ENCODE measurements at regions not wholly inside any gene's neighbourhood (a gene's known extent, or its start where the extent isn't known, plus 50 kb on each side); places are given as distances from the start of the nearest gene placed in this dataset.

GRCh38 chr4:147104768-147105167, 159.1 kb upstream of the TTC29 start:
- Histone ChIP-seq H3K9me3 (ENCODE audit: control insufficient read depth, insufficient read depth, low read length) (no peaks in the 10 kb centered on the region), H3K36me3 (ENCODE audit: control insufficient read depth, low read length) (no peaks in the 10 kb centered on the region), H4K20me1 (ENCODE audit: control insufficient read depth, insufficient read depth, low read depth, low read length) (no peaks in the 10 kb centered on the region), H3K4me1 (ENCODE audit: control insufficient read depth, low read length) (no peaks in the 10 kb centered on the region), H3K27ac (ENCODE audit: low read depth, low read length) (no peak overlapping the region), H3K9me2 (replicated peaks; ENCODE audit: control insufficient read depth, low read length) (no peaks in the 10 kb centered on the region), H3K4me3 (ENCODE audit: low read length) (no peak overlapping the region), H3K79me2 (ENCODE audit: control insufficient read depth, low read length) (no peaks in the 10 kb centered on the region), H3K27me3 (ENCODE audit: control insufficient read depth, low read length) (peaks cover 2% of the 10 kb centered on the region; the same call in 1 of the 2 replicates), H3K4me2 (ENCODE audit: low read length) (no peak overlapping the region), H3F3A (ENCODE audit: control insufficient read depth, insufficient read depth) (no peaks in the 10 kb centered on the region)
- TF ChIP-seq CTCF (IDR thresholded peaks at IDR 0.05; ENCODE audit: low read depth, low read length, poor library complexity, severe bottlenecking), result no peak
- TF ChIP-seq EZH2phosphoT487 (IDR thresholded peaks at IDR 0.05; ENCODE audit: borderline replicate concordance, low read length), result no peak

- TF ChIP-seq EZH2phosphoT487 (IDR thresholded peaks at IDR 0.05; ENCODE audit: borderline replicate concordance, low read length) (no peak), CTCF (IDR thresholded peaks at IDR 0.05; ENCODE audit: low read depth, low read length, poor library complexity, severe bottlenecking) (no peak)
- Histone ChIP-seq H3K4me2 (ENCODE audit: low read length) (no peak overlapping the region), H3K27me3 (ENCODE audit: control insufficient read depth, low read length) (no peaks in the 10 kb centered on the region), H3K4me1 (ENCODE audit: control insufficient read depth, low read length) (no peaks in the 10 kb centered on the region), H3K9me2 (replicated peaks; ENCODE audit: control insufficient read depth, low read length) (no peaks in the 10 kb centered on the region), H3K79me2 (ENCODE audit: control insufficient read depth, low read length) (no peaks in the 10 kb centered on the region), H3K4me3 (ENCODE audit: low read length) (no peak overlapping the region), H3F3A (ENCODE audit: control insufficient read depth, insufficient read depth) (no peaks in the 10 kb centered on the region), H3K27ac (ENCODE audit: low read depth, low read length) (no peak overlapping the region), H3K36me3 (ENCODE audit: control insufficient read depth, low read length) (no peaks in the 10 kb centered on the region), H4K20me1 (ENCODE audit: control insufficient read depth, insufficient read depth, low read depth, low read length) (no peaks in the 10 kb centered on the region), H3K9me3 (ENCODE audit: control insufficient read depth, insufficient read depth, low read length) (no peaks in the 10 kb centered on the region)
Measured at GRCh38 chr4:147108409-147108808, 162.7 kb upstream of the TTC29 start.

- H3K9me2 ChIP-seq (replicated peaks; ENCODE audit: control insufficient read depth, low read length), result no peaks in the 10 kb centered on the region
Measured at GRCh38 chr4:147109800-147110199, 164.1 kb upstream of the TTC29 start.

More at GRCh38 chr4:147109800-147110199, 164.1 kb upstream of the TTC29 start:
- H3K79me2 ChIP-seq (ENCODE audit: control insufficient read depth, low read length), result no peaks in the 10 kb centered on the region
- H3F3A ChIP-seq (ENCODE audit: control insufficient read depth, insufficient read depth), result no peaks in the 10 kb centered on the region
- TF ChIP-seq CTCF (IDR thresholded peaks at IDR 0.05; ENCODE audit: low read depth, low read length, poor library complexity, severe bottlenecking) (no peak), EZH2phosphoT487 (IDR thresholded peaks at IDR 0.05; ENCODE audit: borderline replicate concordance, low read length) (no peak)
- no peaks in the 10 kb centered on the region for H4K20me1 ChIP-seq (ENCODE audit: control insufficient read depth, insufficient read depth, low read depth, low read length)
- H3K36me3 ChIP-seq (ENCODE audit: control insufficient read depth, low read length), result no peaks in the 10 kb centered on the region
- no peaks in the 10 kb centered on the region for H3K4me1 ChIP-seq (ENCODE audit: control insufficient read depth, low read length)
- no peak overlapping the region for H3K4me3 ChIP-seq (ENCODE audit: low read length)
- no peaks in the 10 kb centered on the region for H3K9me3 ChIP-seq (ENCODE audit: control insufficient read depth, insufficient read depth, low read length)
- H3K27me3 ChIP-seq (ENCODE audit: control insufficient read depth, low read length), result no peaks in the 10 kb centered on the region
- H3K4me2 ChIP-seq (ENCODE audit: low read length), result no peak overlapping the region
- H3K27ac ChIP-seq (ENCODE audit: low read depth, low read length), result no peak overlapping the region

Measured in DOHH2 (cell line).